PC-9 (cell line): ENCODE measurements at regions not wholly inside any gene's neighbourhood (a gene's known extent, or its start where the extent isn't known, plus 50 kb on each side); places are given as distances from the start of the nearest gene placed in this dataset.

ENCODE experiments used
- EZH2 ChIP-seq: fragments of 200-600 bp; sonication (generic); IDR thresholded peaks from 2 replicates; pipeline ENCODE4 v1.8.0; 2017; ENCODE audit warnings: antibody characterized with exemption, low read depth
- TF ChIP-seq, protein P1 (sequence below): fragments of 200-600 bp; sonication (generic); conservative IDR thresholded peaks from 2 replicates; pipeline ENCODE4 v1.6.1; 2017; ENCODE audit warnings: mixed run types, antibody characterized with exemption, mild to moderate bottlenecking, moderate library complexity

DNA sequence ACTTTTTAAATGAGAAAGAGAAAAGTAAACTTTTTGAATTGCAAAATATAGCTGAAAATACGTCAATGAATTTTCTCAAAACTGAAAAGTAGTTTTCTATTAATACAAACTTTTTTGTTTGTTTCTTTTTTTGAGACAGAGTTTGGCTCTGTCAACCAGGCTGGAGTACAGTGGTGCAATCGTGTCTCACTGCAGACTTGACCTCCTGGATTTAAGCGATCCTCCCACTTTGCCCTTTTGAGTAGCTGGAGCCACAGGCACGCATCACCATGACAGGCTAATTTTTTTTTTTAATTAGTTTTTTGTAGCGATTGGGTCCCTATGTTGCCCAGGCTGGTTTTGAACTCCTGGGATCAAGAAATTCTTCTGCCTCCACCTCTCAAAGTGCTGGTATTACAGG lies 610.4 kb downstream of the ELAVL2 start:
- TF ChIP-seq, protein P1, sequence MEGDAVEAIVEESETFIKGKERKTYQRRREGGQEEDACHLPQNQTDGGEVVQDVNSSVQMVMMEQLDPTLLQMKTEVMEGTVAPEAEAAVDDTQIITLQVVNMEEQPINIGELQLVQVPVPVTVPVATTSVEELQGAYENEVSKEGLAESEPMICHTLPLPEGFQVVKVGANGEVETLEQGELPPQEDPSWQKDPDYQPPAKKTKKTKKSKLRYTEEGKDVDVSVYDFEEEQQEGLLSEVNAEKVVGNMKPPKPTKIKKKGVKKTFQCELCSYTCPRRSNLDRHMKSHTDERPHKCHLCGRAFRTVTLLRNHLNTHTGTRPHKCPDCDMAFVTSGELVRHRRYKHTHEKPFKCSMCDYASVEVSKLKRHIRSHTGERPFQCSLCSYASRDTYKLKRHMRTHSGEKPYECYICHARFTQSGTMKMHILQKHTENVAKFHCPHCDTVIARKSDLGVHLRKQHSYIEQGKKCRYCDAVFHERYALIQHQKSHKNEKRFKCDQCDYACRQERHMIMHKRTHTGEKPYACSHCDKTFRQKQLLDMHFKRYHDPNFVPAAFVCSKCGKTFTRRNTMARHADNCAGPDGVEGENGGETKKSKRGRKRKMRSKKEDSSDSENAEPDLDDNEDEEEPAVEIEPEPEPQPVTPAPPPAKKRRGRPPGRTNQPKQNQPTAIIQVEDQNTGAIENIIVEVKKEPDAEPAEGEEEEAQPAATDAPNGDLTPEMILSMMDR = no peak
- TF ChIP-seq EZH2 = no peak
